ENCODE measurements at regions not wholly inside any gene's neighbourhood (a gene's known extent, or its start where the extent isn't known, plus 50 kb on each side); places are given as distances from the start of the nearest gene placed in this dataset.

DNA sequence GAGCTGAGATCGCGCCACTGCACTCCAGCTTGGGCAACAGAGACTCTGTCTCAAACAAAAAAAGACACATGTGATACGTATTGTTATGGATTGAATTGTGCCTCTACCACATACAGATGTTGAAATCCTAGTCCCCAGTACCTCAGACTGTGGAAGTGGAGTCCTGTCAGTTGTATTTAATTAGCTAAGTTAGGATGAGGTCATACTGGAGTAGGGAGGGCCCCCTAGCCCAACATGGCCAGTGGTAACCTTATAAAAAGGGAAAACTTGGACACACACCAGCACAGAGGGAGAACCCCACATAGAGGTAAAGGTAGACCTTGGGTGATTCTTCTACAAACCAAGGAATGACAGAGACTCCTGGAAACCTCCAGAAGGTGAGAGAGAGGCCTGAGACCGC lies 119.8 kb downstream of the GADD45G start:
- H3K9me3 Mint-ChIP-seq, result no peaks in the 10 kb centered on the region
- no peak overlapping the region for H3K27ac Mint-ChIP-seq
- no peak for DNase-seq (ENCODE audit: low spot score in 2 of 2, unreplicated experiment in 2 of 2)
- TF ChIP-seq, protein P1, sequence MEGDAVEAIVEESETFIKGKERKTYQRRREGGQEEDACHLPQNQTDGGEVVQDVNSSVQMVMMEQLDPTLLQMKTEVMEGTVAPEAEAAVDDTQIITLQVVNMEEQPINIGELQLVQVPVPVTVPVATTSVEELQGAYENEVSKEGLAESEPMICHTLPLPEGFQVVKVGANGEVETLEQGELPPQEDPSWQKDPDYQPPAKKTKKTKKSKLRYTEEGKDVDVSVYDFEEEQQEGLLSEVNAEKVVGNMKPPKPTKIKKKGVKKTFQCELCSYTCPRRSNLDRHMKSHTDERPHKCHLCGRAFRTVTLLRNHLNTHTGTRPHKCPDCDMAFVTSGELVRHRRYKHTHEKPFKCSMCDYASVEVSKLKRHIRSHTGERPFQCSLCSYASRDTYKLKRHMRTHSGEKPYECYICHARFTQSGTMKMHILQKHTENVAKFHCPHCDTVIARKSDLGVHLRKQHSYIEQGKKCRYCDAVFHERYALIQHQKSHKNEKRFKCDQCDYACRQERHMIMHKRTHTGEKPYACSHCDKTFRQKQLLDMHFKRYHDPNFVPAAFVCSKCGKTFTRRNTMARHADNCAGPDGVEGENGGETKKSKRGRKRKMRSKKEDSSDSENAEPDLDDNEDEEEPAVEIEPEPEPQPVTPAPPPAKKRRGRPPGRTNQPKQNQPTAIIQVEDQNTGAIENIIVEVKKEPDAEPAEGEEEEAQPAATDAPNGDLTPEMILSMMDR (IDR thresholded peaks at IDR 0.05; ENCODE audit: unreplicated experiment), result no peak
- H3K4me1 Mint-ChIP-seq, result peaks cover 32% of the 10 kb centered on the region
- no peaks in the 10 kb centered on the region for H3K36me3 Mint-ChIP-seq
- H3K27me3 Mint-ChIP-seq (ENCODE audit: low read depth), result no peaks in the 10 kb centered on the region
- no peak overlapping the region for H3K4me3 Mint-ChIP-seq

DNA sequence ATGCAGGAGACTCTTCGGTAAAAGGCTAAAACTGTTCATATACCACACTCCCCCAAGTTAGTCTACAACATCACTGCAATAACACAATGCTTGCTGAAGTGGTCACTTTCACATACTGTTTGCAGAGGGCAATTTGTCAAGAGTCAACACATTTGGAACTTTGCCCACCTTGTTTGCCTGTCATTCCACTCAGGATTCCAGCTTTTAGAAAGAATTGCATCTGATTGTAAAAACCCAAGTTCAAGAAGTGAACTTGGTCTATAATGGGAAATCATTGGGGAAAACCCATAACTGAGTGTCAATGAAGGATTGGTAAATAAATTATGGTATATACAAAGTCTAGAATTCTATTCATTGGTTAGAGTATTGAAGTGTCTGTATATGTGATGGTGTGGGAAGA lies 120.5 kb downstream of the GADD45G start:
- H3K4me1 Mint-ChIP-seq, result peaks cover 32% of the 10 kb centered on the region
- TF ChIP-seq, protein P1 (IDR thresholded peaks at IDR 0.05; ENCODE audit: unreplicated experiment), result no peak
- H3K27me3 Mint-ChIP-seq (ENCODE audit: low read depth), result no peaks in the 10 kb centered on the region
- H3K36me3 Mint-ChIP-seq, result no peaks in the 10 kb centered on the region
- H3K4me3 Mint-ChIP-seq, result no peak overlapping the region
- H3K9me3 Mint-ChIP-seq, result no peaks in the 10 kb centered on the region
- DNase-seq (ENCODE audit: low spot score in 2 of 2, unreplicated experiment in 2 of 2), result no peak
- no peak overlapping the region for H3K27ac Mint-ChIP-seq

DNA sequence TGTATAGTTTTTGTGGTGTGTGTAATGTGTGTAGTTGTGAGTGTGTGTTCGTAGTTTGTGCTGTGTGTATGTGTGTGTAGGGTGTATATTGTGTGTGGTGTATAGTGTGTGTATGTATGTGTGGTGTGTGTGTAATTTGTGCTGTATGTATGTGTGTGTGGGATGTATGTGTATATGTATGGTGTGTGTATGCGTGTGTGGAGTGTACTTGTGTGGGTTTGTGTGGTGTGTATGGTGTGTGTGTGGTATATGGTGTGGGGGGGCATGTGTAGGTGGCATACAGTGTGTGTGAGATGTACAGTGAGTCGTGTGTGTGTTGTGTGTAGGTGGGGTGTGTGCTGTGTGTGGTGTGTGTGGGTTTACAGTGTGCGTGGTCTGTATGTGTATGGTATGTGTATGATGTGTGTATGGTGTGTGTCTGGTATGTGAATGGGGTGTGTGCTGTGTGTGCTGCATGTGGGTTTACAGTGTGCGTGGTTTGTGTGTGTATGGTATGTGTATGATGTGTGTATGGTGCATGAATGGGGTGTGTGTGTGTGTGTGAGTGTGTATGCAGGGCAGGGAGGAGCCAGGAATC lies 125.2 kb downstream of the GADD45G start:
- Mint-ChIP-seq H3K4me3 (no peak overlapping the region), H3K27ac (no peak overlapping the region), H3K4me1 (peaks cover 18% of the 10 kb centered on the region), H3K9me3 (no peaks in the 10 kb centered on the region), H3K36me3 (no peaks in the 10 kb centered on the region), H3K27me3 (ENCODE audit: low read depth) (no peaks in the 10 kb centered on the region)
- no peak for DNase-seq (ENCODE audit: low spot score in 2 of 2, unreplicated experiment in 2 of 2)
- TF ChIP-seq, protein P1 (IDR thresholded peaks at IDR 0.05; ENCODE audit: unreplicated experiment), result no peak

DNA sequence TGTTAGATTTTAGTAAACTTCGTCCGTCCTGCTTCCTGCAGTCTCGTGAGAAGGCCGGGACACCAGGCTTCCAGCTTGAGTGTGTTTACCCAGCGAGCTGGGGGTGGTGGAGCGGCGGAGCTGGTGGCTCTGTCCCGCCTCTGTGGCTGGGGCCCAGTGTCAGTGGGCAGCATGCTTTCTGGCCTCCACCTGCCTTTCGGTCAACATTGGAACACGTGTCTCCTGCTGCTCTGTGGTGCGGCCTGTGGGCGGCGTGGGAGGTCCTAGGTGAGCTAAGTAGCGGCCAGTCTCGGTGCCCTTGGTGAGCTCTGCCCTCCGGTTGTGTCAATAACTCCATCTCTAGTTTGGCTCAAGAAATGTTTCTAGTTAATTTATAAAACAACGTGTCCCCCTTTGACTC lies 125.9 kb downstream of the GADD45G start:
- DNase-seq (ENCODE audit: low spot score in 2 of 2, unreplicated experiment in 2 of 2), result no peak
- no peak overlapping the region for H3K27ac Mint-ChIP-seq
- no peaks in the 10 kb centered on the region for H3K27me3 Mint-ChIP-seq (ENCODE audit: low read depth)
- no peaks in the 10 kb centered on the region for H3K36me3 Mint-ChIP-seq
- H3K4me1 Mint-ChIP-seq, result peaks cover 18% of the 10 kb centered on the region
- H3K9me3 Mint-ChIP-seq, result no peaks in the 10 kb centered on the region
- H3K4me3 Mint-ChIP-seq, result no peak overlapping the region
- TF ChIP-seq, protein P1 (IDR thresholded peaks at IDR 0.05; ENCODE audit: unreplicated experiment), result no peak

DNA sequence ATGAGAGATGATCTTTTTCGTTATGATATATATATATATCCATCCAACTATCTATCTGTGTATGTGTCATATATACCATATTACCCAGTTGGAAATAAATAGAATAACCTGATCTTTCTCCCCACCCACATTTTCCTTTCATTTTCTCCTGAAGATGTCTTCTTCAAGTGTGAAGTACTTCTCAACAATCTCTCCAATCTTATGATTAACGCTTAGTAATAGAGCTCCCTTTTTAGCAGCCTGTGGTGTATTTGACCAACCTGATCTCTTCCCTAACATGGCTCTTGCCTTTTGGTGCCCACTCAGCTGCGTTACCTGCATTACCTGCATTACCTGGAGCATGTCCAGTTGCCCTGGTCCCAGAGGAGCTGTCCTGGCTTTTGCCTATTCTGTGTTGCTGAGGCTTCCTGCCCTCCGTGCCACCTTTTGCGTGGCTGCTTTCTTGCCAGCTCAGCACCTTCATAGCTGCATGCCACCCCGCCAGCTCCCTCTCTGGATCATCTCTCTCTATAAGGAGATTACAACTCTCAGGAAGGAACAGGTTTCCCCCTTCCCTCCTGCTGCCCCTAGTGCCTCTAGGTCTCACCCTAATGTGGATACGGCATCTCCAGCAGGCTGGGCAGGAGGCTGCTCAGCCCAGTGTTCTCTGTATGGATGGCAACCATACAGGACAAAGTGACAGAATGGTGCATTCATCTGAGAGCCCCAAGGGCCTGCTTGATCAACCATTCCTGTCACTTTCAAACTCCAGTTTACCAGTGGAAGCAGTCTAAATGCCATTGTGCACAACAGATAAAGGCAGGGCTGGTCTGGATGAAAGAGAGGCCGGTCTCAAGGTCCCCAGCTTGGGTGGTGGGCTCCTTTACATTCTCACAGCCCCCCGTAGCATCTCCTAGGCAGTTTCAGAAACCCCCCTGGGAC lies 126.7 kb downstream of the GADD45G start:
- TF ChIP-seq, protein P1 (IDR thresholded peaks at IDR 0.05; ENCODE audit: unreplicated experiment), result no peak
- Mint-ChIP-seq H3K9me3 (no peaks in the 10 kb centered on the region), H3K27ac (no peak overlapping the region), H3K27me3 (ENCODE audit: low read depth) (no peaks in the 10 kb centered on the region), H3K36me3 (no peaks in the 10 kb centered on the region), H3K4me3 (no peak overlapping the region), H3K4me1 (peaks cover 18% of the 10 kb centered on the region)
- no peak for DNase-seq (ENCODE audit: low spot score in 2 of 2, unreplicated experiment in 2 of 2)

All from mesothelial cell of epicardium (in vitro differentiated cells).